ENCODE measurements at regions not wholly inside any gene's neighbourhood (a gene's known extent, or its start where the extent isn't known, plus 50 kb on each side); places are given as distances from the start of the nearest gene placed in this dataset.
"Not testable (repeated sequence)": the region's sequence is repeated elsewhere in the genome, so short reads cannot be mapped to it uniquely, and the experiment has no call there.

GRCh38 chr16:88208112-88208511, 174.6 kb upstream of the ZNF469 start:
- ATAC-seq, result no peak

DNA sequence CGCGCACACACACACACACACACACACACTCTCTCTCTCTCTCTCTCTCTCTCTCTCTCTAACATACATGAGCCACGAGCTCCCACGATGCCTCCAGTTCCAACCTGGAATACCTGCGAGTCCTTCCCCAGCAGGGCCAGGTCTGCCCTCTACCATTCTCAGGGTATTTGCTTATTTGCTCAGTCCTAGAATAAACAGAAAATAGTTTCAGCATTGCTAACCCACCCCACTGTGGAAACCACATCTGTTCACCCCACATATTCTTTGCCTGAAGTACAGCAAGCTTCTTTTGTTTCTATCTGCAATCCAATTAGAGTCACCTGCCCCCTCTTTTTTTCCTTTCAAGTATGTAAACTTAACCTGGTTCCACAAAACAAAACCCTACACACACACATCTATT, 174.0 kb upstream of the ZNF469 start:
- POLR2A ChIA-PET; H3K27ac Mint-ChIP-seq; H3K36me3 Mint-ChIP-seq (ENCODE audit: low read depth); H3K4me3 Mint-ChIP-seq; CTCF ChIA-PET; H3K27me3 Mint-ChIP-seq; H3K4me1 Mint-ChIP-seq (ENCODE audit: low read depth); intact Hi-C loops (cut with micrococcal nuclease); ATAC-seq; DNase-seq; H3K9me3 Mint-ChIP-seq: not testable (repeated sequence)

More at GRCh38 chr16:88208112-88208511, 174.6 kb upstream of the ZNF469 start:
- H3K4me1 Mint-ChIP-seq (ENCODE audit: low read depth), result no peaks in the 10 kb centered on the region
- no peak for DNase-seq
- TF ChIP-seq CTCF (IDR thresholded peaks at IDR 0.05), result no peak
- no peaks in the 10 kb centered on the region for H3K36me3 Mint-ChIP-seq (ENCODE audit: low read depth)
- H3K27ac Mint-ChIP-seq, result no peak overlapping the region
- CTCF ChIA-PET, result no interaction called here
- no peak overlapping the region for H3K4me3 Mint-ChIP-seq
- no peaks in the 10 kb centered on the region for H3K27me3 Mint-ChIP-seq
- H3K9me3 Mint-ChIP-seq, result no peaks in the 10 kb centered on the region
- POLR2A ChIA-PET, result no interaction called here
- intact Hi-C loops (cut with micrococcal nuclease), result no loop called here

GRCh38 chr16:88209579-88209978, 173.2 kb upstream of the ZNF469 start:
- H3K9me3 Mint-ChIP-seq; ATAC-seq; H3K4me3 Mint-ChIP-seq; H3K36me3 Mint-ChIP-seq (ENCODE audit: low read depth); H3K4me1 Mint-ChIP-seq (ENCODE audit: low read depth); H3K27me3 Mint-ChIP-seq; DNase-seq; intact Hi-C loops (cut with micrococcal nuclease); POLR2A ChIA-PET; CTCF ChIA-PET; H3K27ac Mint-ChIP-seq: not testable (repeated sequence)

DNA sequence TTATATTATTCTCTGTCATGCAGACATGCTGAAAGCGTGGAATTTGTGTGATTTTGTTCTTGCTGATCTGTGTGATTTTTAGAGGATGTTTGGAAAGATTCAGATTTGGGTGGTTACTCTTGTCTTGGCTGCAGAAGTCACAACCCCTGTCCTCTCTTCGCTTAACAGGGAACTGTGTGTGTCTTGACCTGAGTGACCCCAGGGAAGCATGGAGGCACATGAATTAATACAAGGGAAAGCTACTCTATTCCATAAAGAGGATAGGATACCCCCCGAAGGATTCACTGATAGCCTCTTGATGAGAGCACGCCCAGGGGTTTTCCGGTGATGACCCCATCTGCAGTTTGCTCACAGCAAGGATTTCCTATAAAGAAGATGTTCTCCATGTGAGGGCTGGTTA, 168.8 kb upstream of the ZNF469 start:
- DNase-seq; intact Hi-C loops (cut with micrococcal nuclease); ATAC-seq; H3K9me3 Mint-ChIP-seq; CTCF ChIA-PET; H3K4me1 Mint-ChIP-seq (ENCODE audit: low read depth); H3K27me3 Mint-ChIP-seq; POLR2A ChIA-PET; H3K27ac Mint-ChIP-seq; H3K36me3 Mint-ChIP-seq (ENCODE audit: low read depth); H3K4me3 Mint-ChIP-seq: not testable (repeated sequence)

GRCh38 chr16:88221001-88221761, 161.6 kb upstream of the ZNF469 start:
- H3K27ac Mint-ChIP-seq; DNase-seq; CTCF ChIA-PET; H3K9me3 Mint-ChIP-seq; H3K4me3 Mint-ChIP-seq; intact Hi-C loops (cut with micrococcal nuclease); ATAC-seq; POLR2A ChIA-PET; H3K36me3 Mint-ChIP-seq (ENCODE audit: low read depth); H3K4me1 Mint-ChIP-seq (ENCODE audit: low read depth): not testable (repeated sequence)
- H3K27me3 Mint-ChIP-seq, result peaks cover 12% of the 10 kb centered on the region

DNA sequence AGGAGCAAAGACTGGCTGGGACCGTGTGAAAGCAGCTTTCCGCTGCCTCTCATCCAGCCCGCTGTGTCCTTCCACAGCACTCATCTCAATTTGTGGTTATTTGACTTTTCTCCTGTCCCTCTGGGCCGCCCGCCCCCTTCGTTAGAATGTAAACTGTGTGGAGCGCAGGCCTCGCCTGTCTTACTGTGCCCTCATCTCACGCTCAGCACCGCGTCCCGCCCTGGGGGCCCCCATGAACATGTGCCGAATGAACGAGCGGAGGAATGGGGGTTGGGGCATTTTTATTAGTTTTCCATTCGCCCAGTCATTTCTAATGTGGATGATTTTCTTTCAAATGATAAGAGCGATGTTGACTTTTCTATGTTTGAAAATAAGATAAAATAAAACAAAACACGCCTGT, 159.1 kb upstream of the ZNF469 start:
- H3K36me3 Mint-ChIP-seq (ENCODE audit: low read depth); intact Hi-C loops (cut with micrococcal nuclease); H3K27me3 Mint-ChIP-seq; H3K9me3 Mint-ChIP-seq; POLR2A ChIA-PET; DNase-seq; H3K27ac Mint-ChIP-seq; CTCF ChIA-PET; H3K4me1 Mint-ChIP-seq (ENCODE audit: low read depth); ATAC-seq; H3K4me3 Mint-ChIP-seq: not testable (repeated sequence)

DNA sequence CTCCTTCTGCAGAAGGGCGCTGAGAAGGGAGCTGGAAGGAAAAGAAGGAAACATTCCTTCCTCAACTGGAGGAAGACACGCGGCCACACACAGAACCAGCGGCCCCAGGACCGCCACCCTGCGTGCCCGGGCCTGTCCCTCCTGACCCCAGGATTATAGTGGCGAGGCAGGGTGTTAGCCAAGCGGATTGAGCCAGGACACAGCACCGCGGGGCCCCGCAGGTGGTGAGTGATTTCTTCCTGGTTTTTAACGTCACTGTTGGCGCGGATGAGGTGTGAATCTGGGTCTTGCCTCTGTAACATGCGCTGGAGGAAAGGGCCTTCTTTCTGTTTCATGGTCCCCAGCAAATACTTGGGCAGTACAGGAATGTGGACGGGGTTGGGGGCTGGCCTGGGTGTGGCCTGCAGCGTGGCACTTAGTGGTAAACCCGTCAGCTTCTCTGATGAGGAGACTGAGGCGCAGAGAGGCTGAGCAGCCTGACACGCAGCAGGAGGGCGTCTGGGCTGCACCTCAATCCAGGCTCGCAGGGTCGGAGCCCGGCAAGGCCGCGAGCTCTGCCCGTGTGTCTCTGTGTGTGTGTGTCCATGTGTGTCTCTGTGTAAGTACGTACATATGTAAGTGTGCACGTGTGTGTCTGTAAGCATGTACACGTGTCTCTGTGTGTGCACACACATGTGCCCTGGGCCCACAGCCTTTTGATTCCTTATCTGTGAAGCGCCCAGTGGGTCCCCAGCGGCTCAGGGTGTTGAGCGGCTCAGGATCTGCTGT, 158.4 kb upstream of the ZNF469 start:
- intact Hi-C loops (cut with micrococcal nuclease); CTCF ChIA-PET; H3K9me3 Mint-ChIP-seq; H3K27ac Mint-ChIP-seq; POLR2A ChIA-PET; H3K4me1 Mint-ChIP-seq (ENCODE audit: low read depth); H3K27me3 Mint-ChIP-seq; H3K36me3 Mint-ChIP-seq (ENCODE audit: low read depth); ATAC-seq; DNase-seq; H3K4me3 Mint-ChIP-seq: not testable (repeated sequence)

GRCh38 chr16:88225640-88226230, 157.0 kb upstream of the ZNF469 start:
- DNase-seq; H3K27me3 Mint-ChIP-seq; POLR2A ChIA-PET; H3K4me1 Mint-ChIP-seq (ENCODE audit: low read depth); H3K4me3 Mint-ChIP-seq; CTCF ChIA-PET; ATAC-seq; intact Hi-C loops (cut with micrococcal nuclease); H3K36me3 Mint-ChIP-seq (ENCODE audit: low read depth); H3K9me3 Mint-ChIP-seq; H3K27ac Mint-ChIP-seq: not testable (repeated sequence)

DNA sequence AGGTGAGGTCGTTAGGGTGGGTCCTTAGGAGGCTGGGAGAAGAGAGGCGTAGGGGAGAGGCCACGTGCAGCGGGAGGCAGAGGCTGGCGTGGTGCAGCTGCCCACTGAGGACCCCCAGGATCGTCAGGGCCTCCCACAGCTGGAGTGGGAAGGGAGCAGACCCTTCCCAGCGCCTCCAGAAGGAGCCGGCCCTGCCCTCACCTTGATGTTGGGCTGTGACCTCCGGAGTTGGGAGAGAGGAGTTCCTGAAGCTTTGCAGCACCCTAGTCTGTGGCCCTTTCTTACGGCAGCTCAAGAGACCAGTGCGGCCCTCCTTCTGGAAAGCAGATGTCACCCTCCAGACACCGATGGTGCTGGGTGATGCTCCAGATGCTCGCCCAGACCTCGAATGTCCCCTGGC, 156.5 kb upstream of the ZNF469 start:
- H3K27me3 Mint-ChIP-seq; H3K4me3 Mint-ChIP-seq; ATAC-seq; POLR2A ChIA-PET; H3K4me1 Mint-ChIP-seq (ENCODE audit: low read depth); H3K27ac Mint-ChIP-seq; CTCF ChIA-PET; DNase-seq; H3K36me3 Mint-ChIP-seq (ENCODE audit: low read depth); intact Hi-C loops (cut with micrococcal nuclease); H3K9me3 Mint-ChIP-seq: not testable (repeated sequence)

- DNase-seq; intact Hi-C loops (cut with micrococcal nuclease); H3K4me3 Mint-ChIP-seq; CTCF ChIA-PET; POLR2A ChIA-PET; ATAC-seq; H3K4me1 Mint-ChIP-seq (ENCODE audit: low read depth); H3K27me3 Mint-ChIP-seq; H3K27ac Mint-ChIP-seq; H3K9me3 Mint-ChIP-seq; H3K36me3 Mint-ChIP-seq (ENCODE audit: low read depth): not testable (repeated sequence)
These were observed 155.6 kb upstream of the ZNF469 start for GRCh38 chr16:88227026-88227721.

Measured in activated CD8-positive, alpha-beta T cell treated with anti-CD3 and anti-CD28 coated beads for 36 hours (primary cell).